GM23338 (cell line): ENCODE measurements at regions not wholly inside any gene's neighbourhood (a gene's known extent, or its start where the extent isn't known, plus 50 kb on each side); places are given as distances from the start of the nearest gene placed in this dataset.
"Not testable (repeated sequence)": the region's sequence is repeated elsewhere in the genome, so short reads cannot be mapped to it uniquely, and the experiment has no call there.

ENCODE experiments used
- ATAC-seq: fragments of 200-7000 bp; cut with Tn5 transposase; 3 replicates; pipeline ENCODE4 v1.9.1; 2020
- DNase-seq: peaks from one replicate; pipeline ENCODE4 v3.0.0-alpha.2; 2015; ENCODE audit warnings: low spot score
- H2AFZ ChIP-seq: fragments of 200-600 bp; sonication (generic); 2 replicates; pipeline ENCODE4 v1.8.0; 2016; ENCODE audit warnings: antibody characterized with exemption, mild to moderate bottlenecking, moderate library complexity
- H3F3A ChIP-seq: fragments of 200-600 bp; sonication (generic); replicated peaks from 2 replicates; pipeline ENCODE4 v1.8.0; 2017; ENCODE audit warnings: antibody characterized with exemption, mixed run types, low read depth
- H3K27ac ChIP-seq: fragments of 200-600 bp; sonication (generic); 2 replicates; pipeline ENCODE4 v1.6.1; 2016; ENCODE audit warnings: low read depth
- H3K27me3 ChIP-seq: fragments of 200-600 bp; sonication (generic); 2 replicates; pipeline ENCODE4 v1.8.0; 2016; ENCODE audit warnings: mild to moderate bottlenecking, mixed run types, moderate library complexity; ENCODE audit not compliant: insufficient read depth
- H3K36me3 ChIP-seq: fragments of 200-600 bp; sonication (generic); 2 replicates; pipeline ENCODE4 v1.8.0; 2016; ENCODE audit warnings: mild to moderate bottlenecking; ENCODE audit not compliant: insufficient read depth
- H3K4me1 ChIP-seq: fragments of 200-600 bp; sonication (generic); 2 replicates; pipeline ENCODE4 v1.8.0; 2016; ENCODE audit warnings: mild to moderate bottlenecking, moderate library complexity; ENCODE audit not compliant: insufficient read depth
- H3K4me2 ChIP-seq: fragments of 200-600 bp; sonication (generic); 2 replicates; pipeline ENCODE4 v1.7.1; 2017; ENCODE audit warnings: mixed run types
- H3K4me3 ChIP-seq: fragments of 200-600 bp; sonication (generic); 2 replicates; pipeline ENCODE4 v1.6.1; 2016; ENCODE audit warnings: mixed run types
- H3K79me2 ChIP-seq: fragments of 200-600 bp; sonication (generic); replicated peaks from 2 replicates; pipeline ENCODE4 v1.8.0; 2017; ENCODE audit warnings: mild to moderate bottlenecking; ENCODE audit not compliant: insufficient read depth
- H3K9me2 ChIP-seq: fragments of 200-600 bp; sonication (generic); 2 replicates; pipeline ENCODE4 v1.8.0; 2017; ENCODE audit not compliant: insufficient read depth
- H4K20me1 ChIP-seq: fragments of 200-600 bp; sonication (generic); replicated peaks from 2 replicates; pipeline ENCODE4 v1.8.0; 2017; ENCODE audit warnings: mild to moderate bottlenecking; ENCODE audit not compliant: insufficient read depth
- H3K27ac Mint-ChIP-seq: 2 replicates; pipeline ENCODE4 v1.8.0; 2020; ENCODE audit warnings: inconsistent platforms, mild to moderate bottlenecking, moderate library complexity, mixed read lengths
- H3K27me3 Mint-ChIP-seq: 3 replicates; pipeline ENCODE4 v1.8.0; 2022; ENCODE audit warnings: low read depth, mild to moderate bottlenecking, moderate library complexity, mixed read lengths, inconsistent platforms; ENCODE audit not compliant: insufficient read depth, poor library complexity
- H3K36me3 Mint-ChIP-seq: 3 replicates; pipeline ENCODE4 v1.8.0; 2021; ENCODE audit warnings: low read depth, mild to moderate bottlenecking, inconsistent platforms, moderate library complexity, mixed read lengths
- H3K4me1 Mint-ChIP-seq: 3 replicates; pipeline ENCODE4 v1.8.0; 2020; ENCODE audit warnings: mild to moderate bottlenecking, inconsistent platforms, mixed read lengths
- H3K4me3 Mint-ChIP-seq: 3 replicates; pipeline ENCODE4 v1.8.0; 2021; ENCODE audit warnings: moderate library complexity, mild to moderate bottlenecking, inconsistent platforms, mixed read lengths
- H3K9me3 Mint-ChIP-seq: 3 replicates; pipeline ENCODE4 v1.8.0; 2020; ENCODE audit warnings: moderate library complexity, mild to moderate bottlenecking, inconsistent platforms, mixed read lengths
- CREB1 ChIP-seq: fragments of 250-450 bp; sonication (Bioruptor Pico); IDR thresholded peaks from 2 replicates; pipeline ENCODE4 v1.5.0; 2020; ENCODE audit warnings: low read depth, mild to moderate bottlenecking, moderate library complexity
- EZH2 ChIP-seq: fragments of 200-600 bp; sonication (generic); IDR thresholded peaks from one replicate; pipeline ENCODE4 v1.8.0; 2017; ENCODE audit warnings: antibody characterized with exemption, mild to moderate bottlenecking, low read depth; ENCODE audit not compliant: unreplicated experiment
- JUNB ChIP-seq: IDR thresholded peaks from one replicate; pipeline ENCODE4 v1.6.1; 2016; ENCODE audit warnings: antibody characterized with exemption; ENCODE audit not compliant: unreplicated experiment
- POLR2AphosphoS5 ChIP-seq: IDR thresholded peaks from 2 replicates; pipeline ENCODE4 v1.6.1; 2016; ENCODE audit warnings: antibody characterized with exemption, low read depth
- ZNF114 ChIP-seq: fragments of 250-450 bp; sonication (Bioruptor Pico); IDR thresholded peaks from 2 replicates; pipeline ENCODE4 v1.5.0; 2020; ENCODE audit warnings: mild to moderate bottlenecking, moderate library complexity
- ZNF331 ChIP-seq: fragments of 250-450 bp; sonication (Bioruptor Pico); IDR thresholded peaks from 2 replicates; pipeline ENCODE4 v1.5.0; 2020; ENCODE audit warnings: low read depth, mild to moderate bottlenecking, moderate library complexity
- TF ChIP-seq, protein P1 (sequence below): fragments of 250-450 bp; sonication (Bioruptor Pico); IDR thresholded peaks from 2 replicates; pipeline ENCODE4 v1.5.0; 2020; ENCODE audit warnings: mild to moderate bottlenecking, moderate library complexity
- TF ChIP-seq, protein P2 (sequence below): IDR thresholded peaks from 2 replicates; pipeline ENCODE4 v1.6.1; 2016; ENCODE audit warnings: antibody characterized with exemption

- H3K27ac Mint-ChIP-seq, H3K27me3 Mint-ChIP-seq: not testable (repeated sequence)
Observed at GRCh38 chr9:29628856-29629255, 2055.6 kb upstream of the C9orf72 start.

DNA sequence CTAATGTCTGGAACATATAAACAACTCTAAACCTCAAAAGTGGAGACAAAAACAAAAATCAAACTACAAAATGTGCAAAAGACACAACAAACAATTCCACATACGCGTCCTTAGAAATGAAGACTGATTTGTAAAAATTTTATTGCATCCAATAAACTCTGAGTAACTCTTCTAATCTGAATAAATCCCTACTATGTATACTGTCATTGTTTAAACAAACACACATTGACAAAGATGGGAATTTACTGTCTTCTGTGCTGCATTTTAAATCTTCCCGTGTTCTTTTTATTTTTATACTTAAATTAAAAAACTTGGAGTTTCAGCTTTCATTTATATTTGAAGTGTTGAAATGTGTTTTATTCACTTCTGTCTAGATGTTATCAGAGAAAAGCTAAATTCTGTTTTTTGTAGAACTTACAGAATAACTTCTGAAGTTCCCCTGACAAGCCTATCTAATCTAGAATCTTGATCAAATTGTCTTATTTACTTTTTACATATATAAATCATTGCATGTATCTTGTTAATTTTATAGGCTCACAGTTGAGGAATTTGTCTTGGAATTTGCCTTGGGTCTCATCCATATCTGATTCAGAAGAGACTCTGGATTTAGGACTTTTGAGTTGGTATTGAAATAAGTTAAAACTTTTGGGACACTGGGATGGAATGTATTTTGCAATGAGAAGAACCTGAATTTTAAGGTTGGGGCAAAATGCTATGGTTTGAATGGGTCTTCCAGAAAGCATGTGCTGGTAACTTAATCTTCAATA is 2064.4 kb upstream of the C9orf72 start:
- no peak for DNase-seq
- H3F3A ChIP-seq: no peaks in the 10 kb centered on the region
- no peak overlapping the region for H3K27ac ChIP-seq
- no peaks in the 10 kb centered on the region for H3K36me3 ChIP-seq
- H3K79me2 ChIP-seq: no peaks in the 10 kb centered on the region
- H3K9me2 ChIP-seq: no peaks in the 10 kb centered on the region
- ATAC-seq: no peak
- Mint-ChIP-seq H3K27me3 (no peaks in the 10 kb centered on the region), H3K9me3 (no peaks in the 10 kb centered on the region), H3K27ac (no peak overlapping the region), H3K4me3 (no peak overlapping the region), H3K36me3 (no peaks in the 10 kb centered on the region), H3K4me1 (no peaks in the 10 kb centered on the region)
- H3K27me3 ChIP-seq: no peaks in the 10 kb centered on the region
- no peaks in the 10 kb centered on the region for H4K20me1 ChIP-seq
- no peak overlapping the region for H2AFZ ChIP-seq
- no peak overlapping the region for H3K4me2 ChIP-seq
- H3K4me3 ChIP-seq: no peak overlapping the region
- H3K4me1 ChIP-seq: no peaks in the 10 kb centered on the region
- TF ChIP-seq CREB1 (CRISPR knock-in tag) (no peak), POLR2AphosphoS5 (no peak), EZH2 (no peak), ZNF114 (no peak), ZNF331 (CRISPR knock-in tag) (no peak), JUNB (no peak)
- TF ChIP-seq, protein P1, sequence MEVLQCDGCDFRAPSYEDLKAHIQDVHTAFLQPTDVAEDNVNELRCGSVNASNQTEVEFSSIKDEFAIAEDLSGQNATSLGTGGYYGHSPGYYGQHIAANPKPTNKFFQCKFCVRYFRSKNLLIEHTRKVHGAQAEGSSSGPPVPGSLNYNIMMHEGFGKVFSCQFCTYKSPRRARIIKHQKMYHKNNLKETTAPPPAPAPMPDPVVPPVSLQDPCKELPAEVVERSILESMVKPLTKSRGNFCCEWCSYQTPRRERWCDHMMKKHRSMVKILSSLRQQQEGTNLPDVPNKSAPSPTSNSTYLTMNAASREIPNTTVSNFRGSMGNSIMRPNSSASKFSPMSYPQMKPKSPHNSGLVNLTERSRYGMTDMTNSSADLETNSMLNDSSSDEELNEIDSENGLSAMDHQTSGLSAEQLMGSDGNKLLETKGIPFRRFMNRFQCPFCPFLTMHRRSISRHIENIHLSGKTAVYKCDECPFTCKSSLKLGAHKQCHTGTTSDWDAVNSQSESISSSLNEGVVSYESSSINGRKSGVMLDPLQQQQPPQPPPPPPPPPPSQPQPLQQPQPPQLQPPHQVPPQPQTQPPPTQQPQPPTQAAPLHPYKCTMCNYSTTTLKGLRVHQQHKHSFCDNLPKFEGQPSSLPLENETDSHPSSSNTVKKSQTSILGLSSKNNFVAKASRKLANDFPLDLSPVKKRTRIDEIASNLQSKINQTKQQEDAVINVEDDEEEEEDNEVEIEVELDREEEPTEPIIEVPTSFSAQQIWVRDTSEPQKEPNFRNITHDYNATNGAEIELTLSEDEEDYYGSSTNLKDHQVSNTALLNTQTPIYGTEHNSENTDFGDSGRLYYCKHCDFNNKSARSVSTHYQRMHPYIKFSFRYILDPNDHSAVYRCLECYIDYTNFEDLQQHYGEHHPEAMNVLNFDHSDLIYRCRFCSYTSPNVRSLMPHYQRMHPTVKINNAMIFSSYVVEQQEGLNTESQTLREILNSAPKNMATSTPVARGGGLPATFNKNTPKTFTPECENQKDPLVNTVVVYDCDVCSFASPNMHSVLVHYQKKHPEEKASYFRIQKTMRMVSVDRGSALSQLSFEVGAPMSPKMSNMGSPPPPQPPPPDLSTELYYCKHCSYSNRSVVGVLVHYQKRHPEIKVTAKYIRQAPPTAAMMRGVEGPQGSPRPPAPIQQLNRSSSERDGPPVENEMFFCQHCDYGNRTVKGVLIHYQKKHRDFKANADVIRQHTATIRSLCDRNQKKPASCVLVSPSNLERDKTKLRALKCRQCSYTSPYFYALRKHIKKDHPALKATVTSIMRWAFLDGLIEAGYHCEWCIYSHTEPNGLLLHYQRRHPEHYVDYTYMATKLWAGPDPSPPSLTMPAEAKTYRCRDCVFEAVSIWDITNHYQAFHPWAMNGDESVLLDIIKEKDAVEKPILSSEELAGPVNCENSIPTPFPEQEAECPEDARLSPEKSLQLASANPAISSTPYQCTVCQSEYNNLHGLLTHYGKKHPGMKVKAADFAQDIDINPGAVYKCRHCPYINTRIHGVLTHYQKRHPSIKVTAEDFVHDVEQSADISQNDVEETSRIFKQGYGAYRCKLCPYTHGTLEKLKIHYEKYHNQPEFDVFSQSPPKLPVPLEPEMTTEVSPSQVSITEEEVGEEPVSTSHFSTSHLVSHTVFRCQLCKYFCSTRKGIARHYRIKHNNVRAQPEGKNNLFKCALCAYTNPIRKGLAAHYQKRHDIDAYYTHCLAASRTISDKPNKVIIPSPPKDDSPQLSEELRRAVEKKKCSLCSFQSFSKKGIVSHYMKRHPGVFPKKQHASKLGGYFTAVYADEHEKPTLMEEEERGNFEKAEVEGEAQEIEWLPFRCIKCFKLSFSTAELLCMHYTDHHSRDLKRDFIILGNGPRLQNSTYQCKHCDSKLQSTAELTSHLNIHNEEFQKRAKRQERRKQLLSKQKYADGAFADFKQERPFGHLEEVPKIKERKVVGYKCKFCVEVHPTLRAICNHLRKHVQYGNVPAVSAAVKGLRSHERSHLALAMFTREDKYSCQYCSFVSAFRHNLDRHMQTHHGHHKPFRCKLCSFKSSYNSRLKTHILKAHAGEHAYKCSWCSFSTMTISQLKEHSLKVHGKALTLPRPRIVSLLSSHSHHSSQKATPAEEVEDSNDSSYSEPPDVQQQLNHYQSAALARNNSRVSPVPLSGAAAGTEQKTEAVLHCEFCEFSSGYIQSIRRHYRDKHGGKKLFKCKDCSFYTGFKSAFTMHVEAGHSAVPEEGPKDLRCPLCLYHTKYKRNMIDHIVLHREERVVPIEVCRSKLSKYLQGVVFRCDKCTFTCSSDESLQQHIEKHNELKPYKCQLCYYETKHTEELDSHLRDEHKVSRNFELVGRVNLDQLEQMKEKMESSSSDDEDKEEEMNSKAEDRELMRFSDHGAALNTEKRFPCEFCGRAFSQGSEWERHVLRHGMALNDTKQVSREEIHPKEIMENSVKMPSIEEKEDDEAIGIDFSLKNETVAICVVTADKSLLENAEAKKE (CRISPR knock-in tag): no peak
- TF ChIP-seq, protein P2, sequence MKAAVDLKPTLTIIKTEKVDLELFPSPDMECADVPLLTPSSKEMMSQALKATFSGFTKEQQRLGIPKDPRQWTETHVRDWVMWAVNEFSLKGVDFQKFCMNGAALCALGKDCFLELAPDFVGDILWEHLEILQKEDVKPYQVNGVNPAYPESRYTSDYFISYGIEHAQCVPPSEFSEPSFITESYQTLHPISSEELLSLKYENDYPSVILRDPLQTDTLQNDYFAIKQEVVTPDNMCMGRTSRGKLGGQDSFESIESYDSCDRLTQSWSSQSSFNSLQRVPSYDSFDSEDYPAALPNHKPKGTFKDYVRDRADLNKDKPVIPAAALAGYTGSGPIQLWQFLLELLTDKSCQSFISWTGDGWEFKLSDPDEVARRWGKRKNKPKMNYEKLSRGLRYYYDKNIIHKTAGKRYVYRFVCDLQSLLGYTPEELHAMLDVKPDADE: no peak

More at GRCh38 chr9:29628856-29629255, 2055.6 kb upstream of the C9orf72 start:
- H3K79me2 ChIP-seq, H2AFZ ChIP-seq, H3K27ac ChIP-seq, H3K4me1 ChIP-seq, H3K4me2 ChIP-seq, H4K20me1 ChIP-seq, ATAC-seq, H3K36me3 Mint-ChIP-seq, H3K9me2 ChIP-seq, DNase-seq, H3K36me3 ChIP-seq, H3K4me3 Mint-ChIP-seq, H3K4me3 ChIP-seq, H3F3A ChIP-seq, H3K4me1 Mint-ChIP-seq, H3K9me3 Mint-ChIP-seq, H3K27me3 ChIP-seq: not testable (repeated sequence)
